GM18505 (cell line): ENCODE measurements at regions not wholly inside any gene's neighbourhood (a gene's known extent, or its start where the extent isn't known, plus 50 kb on each side); places are given as distances from the start of the nearest gene placed in this dataset.

ENCODE experiments used
- ATAC-seq: cut with Tn5 transposase; IDR thresholded peaks from one replicate; pipeline ENCODE4 v1.9.1; 2021; ENCODE audit not compliant: unreplicated experiment
- POLR2A ChIP-seq: IDR thresholded peaks from 4 replicates; pipeline ENCODE4 v1.6.1; 2011; ENCODE audit warnings: borderline replicate concordance; ENCODE audit not compliant: insufficient read depth, insufficient read length; ENCODE audit errors: extremely low read depth

- no peak for ATAC-seq
- TF ChIP-seq POLR2A, result no peak
Measured at GRCh38 chr5:61765471-61765870, 433.4 kb downstream of the ZSWIM6 start.

- ATAC-seq, result no peak
- TF ChIP-seq POLR2A, result no peak
Measured at GRCh38 chr5:61766141-61766540, 434.1 kb downstream of the ZSWIM6 start.

- ATAC-seq, result no peak
- no peak for TF ChIP-seq POLR2A
Measured at GRCh38 chr5:61767231-61768080, 435.4 kb downstream of the ZSWIM6 start.

- peak; percentile 97 for ATAC-seq
- TF ChIP-seq POLR2A, result no peak
Measured at GRCh38 chr5:61768692-61769281, 436.7 kb downstream of the ZSWIM6 start.

- ATAC-seq, result no peak
- no peak for TF ChIP-seq POLR2A
Measured at GRCh38 chr5:61771062-61771461, 439.0 kb downstream of the ZSWIM6 start.

- no peak for TF ChIP-seq POLR2A
- ATAC-seq, result no peak
Measured at GRCh38 chr5:61771808-61772207, 439.8 kb downstream of the ZSWIM6 start.

- ATAC-seq, result no peak
- TF ChIP-seq POLR2A, result no peak
Measured at GRCh38 chr5:61775901-61776300, 443.8 kb downstream of the ZSWIM6 start.

- no peak for ATAC-seq
Measured at GRCh38 chr5:61777292-61777691, 445.2 kb downstream of the ZSWIM6 start.

GRCh38 chr5:61779743-61780142, 447.7 kb downstream of the ZSWIM6 start:
- ATAC-seq, result no peak
- no peak for TF ChIP-seq POLR2A

More at GRCh38 chr5:61777292-61777691, 445.2 kb downstream of the ZSWIM6 start:
- TF ChIP-seq POLR2A, result no peak

- ATAC-seq, result no peak
- TF ChIP-seq POLR2A, result no peak
Measured at GRCh38 chr5:61783481-61783880, 451.4 kb downstream of the ZSWIM6 start.

GRCh38 chr5:61784341-61784740, 452.3 kb downstream of the ZSWIM6 start:
- TF ChIP-seq POLR2A, result no peak
- no peak for ATAC-seq

- no peak for TF ChIP-seq POLR2A
- no peak for ATAC-seq
Measured at GRCh38 chr5:61788548-61788947, 456.5 kb downstream of the ZSWIM6 start.

- ATAC-seq, result no peak
- no peak for TF ChIP-seq POLR2A
Measured at GRCh38 chr5:61790007-61790406, 457.9 kb downstream of the ZSWIM6 start.

- peak; percentile 89 for ATAC-seq
- TF ChIP-seq POLR2A, result no peak
Measured at GRCh38 chr5:61790678-61791077, 458.6 kb downstream of the ZSWIM6 start.
